Osteocyte (in vitro differentiated cells): ENCODE measurements at regions not wholly inside any gene's neighbourhood (a gene's known extent, or its start where the extent isn't known, plus 50 kb on each side); places are given as distances from the start of the nearest gene placed in this dataset.

Source experiments
- DNase-seq: peaks from one replicate; pipeline ENCODE4 v3.0.0; 2021; ENCODE audit warnings: mixed read lengths; ENCODE audit not compliant: unreplicated experiment; ENCODE audit errors: extremely low spot score
- H3K27ac Mint-ChIP-seq: one replicate; pipeline ENCODE4 v1.8.0; 2021; ENCODE audit warnings: mild to moderate bottlenecking, mixed read lengths; ENCODE audit not compliant: unreplicated experiment
- H3K27me3 Mint-ChIP-seq: one replicate; pipeline ENCODE4 v1.8.0; 2021; ENCODE audit warnings: mixed read lengths; ENCODE audit not compliant: unreplicated experiment
- H3K36me3 Mint-ChIP-seq: one replicate; pipeline ENCODE4 v1.8.0; 2021; ENCODE audit warnings: mixed read lengths; ENCODE audit not compliant: unreplicated experiment
- H3K4me1 Mint-ChIP-seq: one replicate; pipeline ENCODE4 v1.8.0; 2021; ENCODE audit warnings: mixed read lengths; ENCODE audit not compliant: unreplicated experiment
- H3K4me3 Mint-ChIP-seq: one replicate; pipeline ENCODE4 v1.8.0; 2021; ENCODE audit warnings: mild to moderate bottlenecking, moderate library complexity, mixed read lengths; ENCODE audit not compliant: unreplicated experiment
- H3K9me3 Mint-ChIP-seq: one replicate; pipeline ENCODE4 v1.8.0; 2021; ENCODE audit warnings: mixed read lengths; ENCODE audit not compliant: unreplicated experiment
- TF ChIP-seq, protein P1 (sequence below): fragments of 200-600 bp; sonication (generic); IDR thresholded peaks from 2 replicates; pipeline ENCODE4 v1.5.0; 2021; ENCODE audit warnings: antibody characterized with exemption, mild to moderate bottlenecking, moderate library complexity

- Mint-ChIP-seq H3K9me3 (no peaks in the 10 kb centered on the region), H3K27ac (no peak overlapping the region), H3K36me3 (no peaks in the 10 kb centered on the region), H3K4me1 (no peaks in the 10 kb centered on the region), H3K27me3 (peaks cover 34% of the 10 kb centered on the region), H3K4me3 (no peak overlapping the region)
- DNase-seq: no peak
- TF ChIP-seq, protein P1, sequence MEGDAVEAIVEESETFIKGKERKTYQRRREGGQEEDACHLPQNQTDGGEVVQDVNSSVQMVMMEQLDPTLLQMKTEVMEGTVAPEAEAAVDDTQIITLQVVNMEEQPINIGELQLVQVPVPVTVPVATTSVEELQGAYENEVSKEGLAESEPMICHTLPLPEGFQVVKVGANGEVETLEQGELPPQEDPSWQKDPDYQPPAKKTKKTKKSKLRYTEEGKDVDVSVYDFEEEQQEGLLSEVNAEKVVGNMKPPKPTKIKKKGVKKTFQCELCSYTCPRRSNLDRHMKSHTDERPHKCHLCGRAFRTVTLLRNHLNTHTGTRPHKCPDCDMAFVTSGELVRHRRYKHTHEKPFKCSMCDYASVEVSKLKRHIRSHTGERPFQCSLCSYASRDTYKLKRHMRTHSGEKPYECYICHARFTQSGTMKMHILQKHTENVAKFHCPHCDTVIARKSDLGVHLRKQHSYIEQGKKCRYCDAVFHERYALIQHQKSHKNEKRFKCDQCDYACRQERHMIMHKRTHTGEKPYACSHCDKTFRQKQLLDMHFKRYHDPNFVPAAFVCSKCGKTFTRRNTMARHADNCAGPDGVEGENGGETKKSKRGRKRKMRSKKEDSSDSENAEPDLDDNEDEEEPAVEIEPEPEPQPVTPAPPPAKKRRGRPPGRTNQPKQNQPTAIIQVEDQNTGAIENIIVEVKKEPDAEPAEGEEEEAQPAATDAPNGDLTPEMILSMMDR: no peak
Measured at GRCh38 chr11:69887330-69887729, 68.1 kb upstream of the FGF3 start.

GRCh38 chr11:69887841-69888427, 68.7 kb upstream of the FGF3 start:
- TF ChIP-seq, protein P1: no peak
- Mint-ChIP-seq H3K4me1 (no peaks in the 10 kb centered on the region), H3K27me3 (peaks cover 39% of the 10 kb centered on the region), H3K27ac (no peak overlapping the region), H3K9me3 (no peaks in the 10 kb centered on the region), H3K36me3 (no peaks in the 10 kb centered on the region), H3K4me3 (no peak overlapping the region)
- no peak for DNase-seq

GRCh38 chr11:69888483-69889181, 69.4 kb upstream of the FGF3 start:
- TF ChIP-seq, protein P1: peak; percentile 95
- H3K9me3 Mint-ChIP-seq: no peaks in the 10 kb centered on the region
- no peaks in the 10 kb centered on the region for H3K36me3 Mint-ChIP-seq
- H3K4me1 Mint-ChIP-seq: no peaks in the 10 kb centered on the region
- DNase-seq: no peak
- no peak overlapping the region for H3K4me3 Mint-ChIP-seq
- H3K27ac Mint-ChIP-seq: no peak overlapping the region
- H3K27me3 Mint-ChIP-seq: peaks cover 40% of the 10 kb centered on the region

DNA sequence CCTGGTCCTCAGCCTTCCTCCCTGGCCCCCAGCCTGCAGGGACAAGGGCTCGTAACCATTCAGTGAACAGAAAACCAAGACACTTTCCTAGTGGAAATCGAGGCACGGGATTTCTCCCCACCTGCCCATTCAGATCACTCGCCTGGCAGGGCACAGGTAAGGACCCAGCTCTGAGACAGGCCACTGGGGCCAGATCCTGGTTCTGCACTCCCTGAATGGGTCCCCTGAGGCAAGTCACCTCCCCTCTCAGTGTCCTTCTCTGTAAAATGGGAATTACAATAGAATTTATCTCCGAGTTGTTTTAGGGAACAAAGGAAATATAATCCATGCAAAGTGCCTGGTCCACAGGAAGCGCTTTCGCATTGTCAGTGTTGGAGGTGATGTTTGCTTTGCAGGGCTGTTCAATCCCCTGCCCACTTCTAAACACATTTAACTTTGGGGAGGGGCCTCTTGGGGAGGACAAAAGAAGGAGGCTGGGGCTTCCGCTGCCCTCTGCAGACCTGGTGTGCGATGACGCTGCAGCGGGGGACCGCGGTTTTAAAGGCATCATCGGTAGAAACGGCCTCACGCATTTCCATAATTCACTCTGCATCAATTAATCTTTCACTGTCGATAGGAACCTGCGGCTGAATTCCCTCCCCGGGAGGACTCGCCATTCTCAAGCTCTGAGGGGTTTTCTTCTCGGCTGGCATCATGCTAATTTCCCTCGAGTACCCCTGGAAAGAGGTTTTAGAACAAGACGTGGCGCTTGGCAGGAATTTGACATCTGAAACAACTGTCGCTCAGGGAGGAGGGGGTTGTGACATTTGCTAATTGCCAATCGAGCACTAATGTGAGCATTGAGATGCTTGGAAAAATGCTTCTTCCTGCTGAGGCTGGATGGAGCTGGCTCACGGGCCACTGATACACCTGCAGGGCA, 70.4 kb upstream of the FGF3 start:
- Mint-ChIP-seq H3K4me3 (no peak overlapping the region), H3K27me3 (peaks cover 49% of the 10 kb centered on the region), H3K36me3 (no peaks in the 10 kb centered on the region), H3K4me1 (no peaks in the 10 kb centered on the region), H3K9me3 (no peaks in the 10 kb centered on the region), H3K27ac (no peak overlapping the region)
- TF ChIP-seq, protein P1: no peak
- DNase-seq: no peak

- Mint-ChIP-seq H3K4me1 (no peaks in the 10 kb centered on the region), H3K36me3 (no peaks in the 10 kb centered on the region), H3K27me3 (peaks cover 49% of the 10 kb centered on the region), H3K4me3 (no peak overlapping the region), H3K27ac (no peak overlapping the region), H3K9me3 (no peaks in the 10 kb centered on the region)
- DNase-seq: no peak
- TF ChIP-seq, protein P1: no peak
Measured at GRCh38 chr11:69890476-69890875, 71.3 kb upstream of the FGF3 start.
